ENCODE measurements at regions not wholly inside any gene's neighbourhood (a gene's known extent, or its start where the extent isn't known, plus 50 kb on each side); places are given as distances from the start of the nearest gene placed in this dataset.

DNA sequence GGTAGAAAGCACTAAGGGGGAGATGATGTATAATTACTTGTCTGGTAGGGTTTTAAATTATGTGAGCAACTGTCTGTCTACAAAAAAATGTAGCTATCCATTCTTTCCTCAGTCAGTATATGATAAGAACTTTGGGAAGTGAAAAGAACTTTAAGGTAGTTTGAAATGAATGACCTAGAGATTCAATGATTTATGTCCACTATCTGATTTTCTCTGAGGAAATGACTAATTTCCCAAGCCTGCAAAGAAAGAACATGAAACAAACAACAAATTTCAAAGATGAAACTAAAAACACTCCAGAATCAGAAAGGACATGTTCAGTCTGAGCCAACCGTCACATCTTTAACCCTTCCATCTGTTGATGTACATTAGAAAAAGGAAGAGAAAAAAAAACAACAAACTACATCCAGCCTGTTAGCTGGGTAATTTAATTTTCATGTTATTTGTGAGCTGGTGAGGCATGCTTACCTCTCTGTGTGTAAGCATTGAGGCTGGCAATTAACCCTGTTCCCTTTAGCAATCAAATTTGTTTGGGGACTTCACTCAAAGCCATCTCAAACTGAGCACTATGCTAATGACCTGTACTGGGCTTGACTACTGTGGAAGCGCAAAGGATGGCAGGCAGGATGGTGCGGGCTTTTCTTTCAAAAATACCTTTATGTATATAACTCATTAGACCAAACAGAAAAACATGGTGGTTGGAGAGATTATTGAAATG is 220.1 kb downstream of the TUSC7 start:
- DNase-seq: no peak

- no peak for DNase-seq
Measured at GRCh38 chr3:116930786-116931185, 221.2 kb downstream of the TUSC7 start.

DNA sequence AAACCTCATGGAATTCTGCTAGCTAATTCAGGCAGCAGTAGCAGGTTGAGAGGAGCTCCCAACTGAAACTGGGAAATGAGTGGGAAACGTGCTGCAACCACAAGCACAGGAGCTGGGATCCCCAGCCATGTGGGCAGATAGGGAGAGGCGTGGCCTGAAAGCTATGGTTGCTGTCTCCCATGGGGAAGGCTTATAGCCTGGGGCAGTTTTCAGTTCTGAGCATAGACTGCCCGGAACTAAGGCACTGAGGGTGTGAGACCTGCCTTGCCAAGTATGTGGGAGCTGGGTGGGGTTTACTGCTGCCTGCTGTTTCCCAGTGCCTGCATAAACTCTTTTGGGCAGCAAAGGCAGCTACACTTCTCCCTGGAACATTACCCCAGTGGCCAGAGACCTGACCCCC is 229.5 kb downstream of the TUSC7 start:
- no peak for DNase-seq

DNA sequence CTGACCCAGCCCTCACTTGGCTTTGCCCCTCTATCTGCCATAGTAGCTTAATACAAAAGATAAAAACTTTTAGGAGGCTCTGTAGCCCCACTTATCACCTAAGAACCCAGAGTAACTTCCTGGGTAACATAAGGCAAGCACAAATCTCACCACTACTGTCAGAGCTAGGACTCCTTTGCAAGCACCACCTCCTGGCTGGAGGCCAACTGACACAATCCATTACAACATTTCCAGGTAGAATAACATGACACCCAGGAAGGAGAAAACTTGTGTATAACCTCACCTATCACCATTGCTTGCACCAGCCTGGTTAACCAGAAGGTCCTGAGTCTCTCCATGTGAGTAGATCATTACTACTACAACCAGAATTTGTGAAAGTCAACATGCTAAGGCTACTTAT is 230.0 kb downstream of the TUSC7 start:
- DNase-seq: no peak

DNA sequence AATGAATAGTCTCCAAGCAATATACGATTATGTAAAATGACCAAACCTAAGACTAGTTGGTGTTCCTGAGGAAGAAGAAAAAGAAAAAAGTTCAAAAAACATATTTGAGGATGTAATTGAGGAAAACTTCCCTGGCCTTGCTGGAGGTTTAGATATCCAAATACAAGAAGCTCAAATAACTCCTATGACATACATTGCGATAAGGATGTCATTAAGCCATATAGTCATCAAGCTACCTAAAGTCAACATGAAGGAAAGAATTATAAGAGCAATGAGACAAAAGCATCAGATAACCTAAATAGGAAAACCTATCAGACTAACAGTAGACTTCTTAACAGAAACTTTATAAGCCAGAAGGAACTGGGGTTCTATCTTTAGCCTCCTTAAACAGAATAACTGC is 231.1 kb downstream of the TUSC7 start:
- no peak for DNase-seq

GRCh38 chr3:116946376-116946775 is 236.8 kb downstream of the TUSC7 start:
- DNase-seq: no peak

DNA sequence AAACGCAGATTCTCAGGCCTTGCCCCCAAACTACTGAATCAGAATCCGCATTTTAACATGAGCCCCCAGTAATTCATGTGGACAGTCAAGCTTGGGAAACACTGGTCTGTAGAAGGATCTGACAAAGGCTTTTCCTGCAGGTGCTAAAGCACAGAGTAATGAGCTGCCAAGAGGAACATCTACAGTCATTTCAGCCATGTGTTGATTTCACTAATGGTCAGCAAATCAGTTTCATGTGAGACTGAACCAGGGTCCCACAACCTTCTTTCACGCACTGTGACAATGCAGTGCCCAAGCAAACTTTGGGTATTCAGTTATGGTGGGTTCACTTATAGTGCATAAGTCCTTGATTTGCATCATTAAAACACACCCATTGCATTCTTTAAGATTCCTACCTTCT is 237.6 kb downstream of the TUSC7 start:
- DNase-seq: no peak

DNA sequence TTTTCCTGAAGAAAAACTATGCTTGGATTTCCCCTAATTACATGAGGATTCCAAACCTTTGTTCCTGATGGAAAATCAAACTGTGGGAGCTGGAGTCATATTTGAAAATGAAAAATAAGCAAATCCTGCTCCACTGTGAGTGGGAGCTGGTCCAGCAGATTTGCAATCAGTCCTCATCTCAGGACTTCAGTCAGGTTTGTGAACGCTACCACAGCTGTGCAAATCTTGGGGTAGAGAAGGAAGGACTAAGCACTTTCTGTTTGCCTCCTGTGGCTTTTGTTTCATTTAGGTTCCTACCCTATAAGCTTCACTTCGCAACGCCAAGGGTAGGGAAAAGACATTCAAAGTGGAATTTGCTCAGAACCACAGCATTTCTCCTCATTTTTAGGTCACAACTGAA is 238.2 kb downstream of the TUSC7 start:
- DNase-seq: no peak

DNA sequence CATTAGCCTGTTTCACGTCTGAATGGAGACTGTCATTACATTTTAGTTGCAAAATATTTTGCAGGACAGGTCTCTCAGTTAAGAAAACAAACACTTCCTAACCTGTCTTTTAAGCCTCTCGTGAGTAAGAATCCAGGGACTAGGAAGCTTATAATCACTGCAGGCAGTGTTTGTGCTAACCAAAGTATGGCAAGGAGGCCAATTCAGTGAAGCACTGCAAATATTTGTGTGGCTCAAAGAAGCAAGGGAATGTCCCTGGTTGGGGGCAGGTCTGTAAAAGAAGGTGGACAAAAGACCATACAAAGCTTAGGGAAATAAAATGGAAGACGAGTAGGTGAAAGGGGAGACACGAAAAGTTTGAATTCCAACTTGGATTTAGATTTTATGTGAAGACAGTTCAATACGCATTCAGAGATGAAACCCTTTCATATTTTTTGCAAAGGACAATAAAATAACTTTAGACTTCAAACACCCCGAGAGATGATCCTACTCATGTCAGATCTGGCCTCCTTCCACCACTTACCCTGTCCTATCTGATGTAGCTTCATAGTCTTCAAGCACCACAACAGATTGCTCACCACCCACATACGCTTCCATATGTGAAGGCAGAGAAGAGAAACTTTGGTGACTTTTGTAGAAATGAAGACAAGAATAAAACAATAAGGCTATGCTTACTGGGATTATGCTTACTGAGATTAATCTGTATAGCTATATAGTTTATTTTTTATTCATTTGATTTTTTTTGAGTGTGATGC is 240.9 kb downstream of the TUSC7 start:
- DNase-seq: no peak

DNA sequence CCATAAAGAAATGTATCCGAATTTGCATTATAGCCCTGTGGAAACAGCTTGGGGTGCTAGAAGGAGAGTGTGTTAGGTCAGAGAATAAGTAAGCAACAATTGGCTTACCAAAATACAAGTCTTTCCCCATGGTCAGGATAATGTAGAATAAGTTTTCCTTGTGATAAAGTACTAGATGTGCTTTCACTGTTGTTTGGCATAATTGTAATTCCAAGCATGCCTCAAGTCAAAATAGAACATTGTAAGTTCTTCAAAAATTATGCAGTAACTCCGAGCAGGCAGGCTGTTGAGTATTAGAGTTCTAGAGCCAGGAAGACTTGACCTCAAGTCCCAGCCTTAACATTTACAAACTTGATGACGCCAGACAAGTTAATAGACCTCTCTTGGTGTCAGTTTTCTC is 242.0 kb downstream of the TUSC7 start:
- DNase-seq: no peak

GRCh38 chr3:116958291-116958690 is 248.7 kb downstream of the TUSC7 start:
- no peak for DNase-seq

- DNase-seq: no peak
Measured at GRCh38 chr3:116961106-116961505, 251.5 kb downstream of the TUSC7 start.

DNA sequence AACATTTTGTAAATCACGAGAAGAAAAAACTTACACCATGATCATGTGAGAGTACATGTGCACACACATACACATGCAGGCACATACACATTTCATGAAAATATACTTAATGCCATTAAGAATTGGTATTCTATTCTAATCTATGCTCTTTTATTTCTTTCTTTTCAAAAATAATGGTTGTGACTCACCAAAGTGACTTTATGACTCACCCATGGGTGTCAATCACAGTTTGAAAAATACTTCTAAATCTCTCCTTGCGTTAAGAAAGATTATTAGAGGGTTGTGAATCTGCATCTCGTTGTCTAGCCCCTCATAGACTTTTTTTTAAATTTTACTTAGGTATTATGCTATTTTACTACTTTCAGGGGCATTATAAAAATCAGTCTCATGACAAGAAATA is 254.2 kb downstream of the TUSC7 start:
- no peak for DNase-seq

- DNase-seq: no peak
Measured at GRCh38 chr3:116966649-116967048, 257.1 kb downstream of the TUSC7 start.

- no peak for DNase-seq
Measured at GRCh38 chr3:116969135-116969534, 259.6 kb downstream of the TUSC7 start.

DNA sequence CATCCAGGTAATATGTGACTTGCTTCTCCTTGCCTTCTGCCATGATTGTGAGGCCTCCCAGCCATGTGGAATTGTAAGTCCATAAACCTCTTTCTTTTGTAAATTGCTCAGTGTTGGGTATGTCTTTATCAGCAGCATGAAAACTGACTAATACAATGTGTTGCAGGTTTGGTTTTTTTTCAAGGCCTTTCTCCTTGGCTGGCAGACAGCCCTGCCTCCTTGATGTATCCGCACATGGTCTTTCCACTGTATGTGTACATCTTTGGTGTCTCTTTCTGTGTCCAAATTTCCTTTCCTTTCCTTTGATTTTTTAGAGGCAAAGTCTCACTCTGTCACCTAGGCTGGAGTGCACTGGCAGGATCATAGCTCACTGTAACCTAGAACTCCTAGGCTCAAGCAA is 260.1 kb downstream of the TUSC7 start:
- DNase-seq: no peak

- DNase-seq: no peak
Measured at GRCh38 chr3:116971531-116971930, 262.0 kb downstream of the TUSC7 start.

DNA sequence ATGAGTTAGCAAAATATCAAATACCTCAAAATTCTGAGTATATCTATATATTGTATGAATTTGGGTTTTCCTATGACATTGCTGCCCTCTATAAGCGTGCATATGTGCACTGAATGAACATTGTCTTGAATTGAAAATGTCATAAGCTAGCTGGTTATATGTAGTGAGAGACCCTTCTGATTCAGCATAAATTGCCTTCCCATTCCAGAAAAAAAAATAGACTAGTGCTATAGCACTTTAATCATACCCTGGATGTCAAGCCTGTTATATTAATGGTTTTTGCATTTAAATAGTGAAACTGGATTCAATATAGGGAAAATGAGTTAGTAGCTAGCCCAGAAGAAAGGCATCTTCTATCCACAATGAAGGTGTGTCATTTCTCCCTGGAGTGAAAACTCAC is 265.1 kb downstream of the TUSC7 start:
- no peak for DNase-seq

- no peak for DNase-seq
Measured at GRCh38 chr3:116977441-116977840, 267.9 kb downstream of the TUSC7 start.

- no peak for DNase-seq
Measured at GRCh38 chr3:116980099-116980498, 270.5 kb downstream of the TUSC7 start.

GRCh38 chr3:116981089-116981488 is 271.5 kb downstream of the TUSC7 start:
- DNase-seq: no peak

DNA sequence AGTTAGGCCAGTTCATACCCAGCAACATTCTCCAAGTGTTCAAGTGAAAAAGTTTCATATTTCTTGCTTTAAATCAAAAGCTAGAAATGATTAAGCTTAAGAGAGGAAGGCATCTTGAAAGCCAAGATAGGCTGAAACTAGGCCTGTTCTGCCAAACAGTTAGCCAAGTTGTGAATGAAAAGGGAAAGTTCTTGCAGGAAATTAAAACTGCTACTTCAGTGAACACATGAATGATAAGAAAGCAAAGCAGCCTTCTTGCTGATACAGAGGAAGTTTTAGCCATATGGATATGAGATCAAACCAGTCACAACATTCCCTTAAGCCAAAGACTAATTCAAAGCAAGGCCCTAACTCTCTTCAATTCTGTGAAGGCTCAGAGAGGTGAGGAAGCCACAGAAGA is 274.7 kb downstream of the TUSC7 start:
- no peak for DNase-seq

DNA sequence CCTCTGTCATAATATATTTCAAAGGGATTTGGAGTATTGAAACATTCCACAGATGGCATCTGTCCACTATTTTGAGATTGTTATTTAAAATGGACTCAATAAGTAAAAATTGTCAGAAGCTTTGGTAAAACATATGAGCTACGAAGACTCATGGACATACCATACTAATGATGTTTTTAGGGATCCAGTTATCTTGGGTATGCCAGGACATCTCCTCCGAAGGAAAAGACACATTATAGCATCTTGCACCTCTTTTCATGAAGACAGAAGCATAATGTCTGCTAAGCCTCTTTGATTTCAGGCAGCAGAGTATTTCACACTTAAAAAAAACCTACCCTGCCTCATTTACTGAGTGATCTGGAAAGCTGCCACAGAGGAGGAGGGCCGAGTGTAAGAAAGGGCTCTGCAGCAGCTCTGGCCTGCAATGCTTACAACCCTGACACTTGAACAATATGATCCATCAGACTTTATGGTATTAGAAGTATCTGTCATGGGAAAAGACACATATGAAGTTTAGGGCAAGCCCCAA is 284.8 kb downstream of the TUSC7 start:
- no peak for DNase-seq

GRCh38 chr3:117003501-117003900 is 293.9 kb downstream of the TUSC7 start:
- no peak for DNase-seq

Measured in left kidney (tissue), 1 donor.